MV-4-11 (cell line): ENCODE measurements at regions not wholly inside any gene's neighbourhood (a gene's known extent, or its start where the extent isn't known, plus 50 kb on each side); places are given as distances from the start of the nearest gene placed in this dataset.
A peak's percentile ranks its signal among the peaks of the same experiment; 100 is the strongest.

Experiments
- DNase-seq: peaks from one replicate; lab custom pipeline; 2025; lab: John Stamatoyannopoulos, UW

GRCh38 chr13:62014299-62014698 is 598.6 kb upstream of the PCDH20 start:
- no peak for DNase-seq

GRCh38 chr13:62003452-62003851 is 587.8 kb upstream of the PCDH20 start:
- DNase-seq: no peak

- DNase-seq: no peak
Observed at GRCh38 chr13:61994174-61994573, 578.5 kb upstream of the PCDH20 start.

- no peak for DNase-seq
Observed at GRCh38 chr13:61989978-61990377, 574.3 kb upstream of the PCDH20 start.

GRCh38 chr13:61988810-61989209 is 573.2 kb upstream of the PCDH20 start:
- no peak for DNase-seq

GRCh38 chr13:61975001-61975400 is 559.4 kb upstream of the PCDH20 start:
- no peak for DNase-seq

GRCh38 chr13:61965756-61966155 is 550.1 kb upstream of the PCDH20 start:
- DNase-seq: no peak

- no peak for DNase-seq
Observed at GRCh38 chr13:61960981-61961380, 545.3 kb upstream of the PCDH20 start.

GRCh38 chr13:61954092-61954491 is 538.4 kb upstream of the PCDH20 start:
- peak; percentile 39 for DNase-seq

- no peak for DNase-seq
Observed at GRCh38 chr13:61950828-61951227, 535.2 kb upstream of the PCDH20 start.

GRCh38 chr13:61944329-61944929 is 528.8 kb upstream of the PCDH20 start:
- DNase-seq: no peak

GRCh38 chr13:61935710-61936109 is 520.1 kb upstream of the PCDH20 start:
- DNase-seq: peak; percentile 24

GRCh38 chr13:61927648-61928047 is 512.0 kb upstream of the PCDH20 start:
- DNase-seq: peak; percentile 59

- DNase-seq: no peak
Observed at GRCh38 chr13:61918841-61919240, 503.2 kb upstream of the PCDH20 start.

GRCh38 chr13:61916483-61916882 is 500.8 kb upstream of the PCDH20 start:
- no peak for DNase-seq

GRCh38 chr13:61913183-61913582 is 497.5 kb upstream of the PCDH20 start:
- no peak for DNase-seq

GRCh38 chr13:61908906-61909615 is 493.4 kb upstream of the PCDH20 start:
- DNase-seq: peak; percentile 93

- DNase-seq: no peak
Observed at GRCh38 chr13:61905054-61905453, 489.4 kb upstream of the PCDH20 start.

- no peak for DNase-seq
Observed at GRCh38 chr13:61901946-61902541, 486.4 kb upstream of the PCDH20 start.

- no peak for DNase-seq
Observed at GRCh38 chr13:61900033-61900432, 484.4 kb upstream of the PCDH20 start.

GRCh38 chr13:61898207-61898606 is 482.6 kb upstream of the PCDH20 start:
- no peak for DNase-seq

GRCh38 chr13:61891401-61891800 is 475.8 kb upstream of the PCDH20 start:
- no peak for DNase-seq

- DNase-seq: no peak
Observed at GRCh38 chr13:61884830-61885229, 469.2 kb upstream of the PCDH20 start.
